Epidermal melanocyte (primary cell): ENCODE measurements at regions not wholly inside any gene's neighbourhood (a gene's known extent, or its start where the extent isn't known, plus 50 kb on each side); places are given as distances from the start of the nearest gene placed in this dataset.
"Not testable (repeated sequence)": the region's sequence is repeated elsewhere in the genome, so short reads cannot be mapped to it uniquely, and the experiment has no call there.

Experiments used
- DNase-seq: peaks from one replicate; pipeline ENCODE4 v3.0.0; 2011; ENCODE audit warnings: low spot score; ENCODE audit not compliant: insufficient read length

DNA sequence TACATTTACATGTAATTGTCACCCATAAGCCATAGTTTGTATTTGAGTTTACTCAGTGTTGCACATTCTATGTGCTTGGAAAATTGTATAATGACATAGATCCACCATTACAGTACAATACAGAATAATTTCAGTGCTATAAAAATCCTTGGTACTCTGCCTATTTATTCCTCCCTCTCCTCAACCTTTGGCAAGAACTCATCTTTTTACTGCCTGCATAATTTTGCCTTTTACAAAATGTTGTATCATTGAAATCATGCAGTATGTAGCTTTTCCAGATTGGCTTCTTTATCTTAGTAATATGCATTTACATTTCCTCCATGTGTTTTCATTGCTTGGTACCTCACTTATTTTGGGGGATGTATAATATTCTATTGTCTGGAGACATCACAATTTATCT is 786.9 kb upstream of the SEMA6D start:
- DNase-seq = no peak

DNA sequence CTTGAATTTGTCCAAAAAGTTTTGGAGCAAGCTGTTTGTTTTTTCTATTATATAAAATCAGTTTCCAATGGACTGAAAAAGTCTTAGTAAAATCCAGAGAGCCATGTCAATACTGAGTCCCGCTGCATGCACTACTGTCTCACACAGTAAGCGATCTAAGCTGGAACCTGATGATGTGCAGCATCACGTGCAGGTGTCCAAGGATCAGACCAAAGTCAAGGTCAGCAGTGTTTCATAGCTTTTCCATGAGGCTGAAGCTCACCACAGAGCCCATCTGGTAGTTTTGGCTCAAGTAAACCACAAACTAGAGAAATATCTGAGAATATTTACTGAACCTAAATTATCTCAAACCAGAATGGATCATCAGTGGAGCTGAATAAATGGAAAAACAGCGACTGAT is 784.0 kb upstream of the SEMA6D start:
- DNase-seq = no peak

DNA sequence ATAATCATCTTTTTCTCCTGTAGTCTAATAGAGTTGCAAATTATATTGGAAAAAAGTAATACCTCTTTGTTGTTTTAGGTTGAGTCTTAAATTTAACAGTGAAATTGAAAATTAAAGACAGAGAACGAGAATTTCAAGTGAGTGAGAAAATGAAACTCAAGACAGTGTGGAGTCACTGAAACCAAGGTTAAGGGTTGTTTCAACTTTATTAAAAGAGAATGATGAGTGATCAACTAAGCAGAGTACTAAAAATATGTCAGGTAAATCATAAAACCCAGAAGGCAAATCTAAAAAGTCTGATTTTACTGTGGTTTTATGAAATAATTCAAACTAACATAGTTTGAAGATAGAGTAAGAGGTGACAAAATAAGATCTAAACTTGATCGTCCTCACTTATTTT is 782.5 kb upstream of the SEMA6D start:
- no peak for DNase-seq

DNA sequence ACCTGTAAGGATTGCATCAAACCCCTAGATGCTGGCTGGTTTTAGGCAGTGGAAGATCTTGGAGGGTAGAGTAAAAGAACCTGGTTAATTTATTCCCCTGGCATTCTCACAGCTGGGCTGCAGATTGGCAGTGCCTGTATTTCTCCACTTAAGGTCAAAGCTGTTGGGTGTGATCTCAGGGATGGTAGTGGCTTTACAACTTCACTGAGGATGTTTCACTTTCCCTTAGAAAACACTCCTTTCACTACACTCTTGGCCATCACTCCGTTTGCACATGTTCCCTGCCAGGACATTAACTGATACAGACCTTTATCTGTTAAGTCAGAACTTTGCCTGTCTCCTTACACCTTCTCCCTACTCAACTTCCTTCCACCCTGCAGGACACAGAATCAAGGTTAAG is 779.1 kb upstream of the SEMA6D start:
- no peak for DNase-seq

DNA sequence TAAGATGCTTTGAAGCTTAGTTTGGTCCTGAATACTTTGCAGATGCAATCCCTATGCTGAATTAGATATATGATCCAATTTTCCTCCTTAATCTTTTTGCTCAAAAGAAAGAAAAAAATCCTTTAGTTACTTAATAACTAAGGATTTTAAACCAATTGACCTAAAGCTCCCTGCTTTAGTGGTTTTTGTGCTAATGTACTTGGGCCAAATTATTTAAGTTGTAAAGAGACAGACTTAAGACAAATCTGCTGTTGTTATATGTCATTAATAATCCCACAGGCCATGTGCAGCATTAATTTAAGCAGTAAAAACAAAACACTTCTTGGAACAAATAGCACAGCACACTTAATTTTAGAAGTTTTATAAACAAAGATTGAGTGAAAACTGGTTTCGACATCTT is 776.1 kb upstream of the SEMA6D start:
- no peak for DNase-seq

DNA sequence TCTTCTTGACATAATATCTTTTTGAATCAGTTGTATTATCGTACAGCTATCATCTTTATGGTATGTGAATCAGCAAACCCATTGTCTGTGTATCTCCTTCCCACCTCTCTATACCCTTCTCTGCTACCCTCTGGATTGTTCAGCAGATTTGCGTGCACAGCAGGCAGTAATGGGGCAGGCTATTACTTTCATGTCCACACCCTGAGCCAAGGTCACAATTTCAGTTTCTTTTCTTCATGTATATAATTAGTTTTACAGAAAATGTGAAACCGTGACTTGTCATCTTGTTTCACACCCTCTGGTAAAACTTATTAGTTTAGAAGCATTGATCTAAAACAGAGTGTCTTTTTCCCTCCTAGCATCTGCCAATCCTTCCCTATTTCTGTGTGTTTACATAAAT is 770.4 kb upstream of the SEMA6D start:
- no peak for DNase-seq

DNA sequence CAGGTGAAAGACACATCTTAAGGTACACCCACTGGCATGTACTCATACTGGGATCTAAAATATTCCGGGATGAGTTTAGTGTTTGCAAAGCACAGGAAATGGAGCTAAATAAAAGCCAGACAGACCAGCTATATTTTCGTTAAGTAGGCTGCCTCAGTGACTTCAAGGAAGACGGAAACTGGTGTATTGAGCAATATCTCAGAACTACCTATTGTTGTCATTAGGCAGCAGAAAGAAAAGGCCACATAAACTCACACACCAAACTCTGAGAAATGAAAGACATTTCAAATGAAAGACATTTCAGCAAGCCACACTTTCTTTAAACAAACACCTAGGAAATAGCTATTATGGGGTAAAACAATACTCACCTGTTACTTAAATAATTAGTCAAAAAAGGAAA is 761.7 kb upstream of the SEMA6D start:
- no peak for DNase-seq

DNA sequence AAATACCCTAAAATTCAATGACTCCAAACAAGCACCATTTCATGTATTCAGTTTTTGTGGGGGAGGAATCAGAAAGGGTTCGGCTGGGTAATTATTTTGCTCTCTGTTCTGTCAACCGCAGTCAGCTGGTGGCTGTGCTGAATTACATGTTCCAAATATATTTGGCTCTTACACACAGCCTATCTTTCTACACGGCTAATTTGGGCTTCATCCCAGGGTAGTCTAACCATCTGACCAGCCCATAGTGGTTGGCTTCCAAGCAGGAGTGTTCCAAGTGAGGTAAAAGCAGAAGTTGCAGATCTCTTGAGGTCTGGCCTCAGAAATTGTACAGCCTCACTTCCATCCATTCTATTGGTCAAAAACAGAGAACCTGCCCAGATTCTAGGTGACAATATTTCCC is 760.8 kb upstream of the SEMA6D start:
- no peak for DNase-seq

DNA sequence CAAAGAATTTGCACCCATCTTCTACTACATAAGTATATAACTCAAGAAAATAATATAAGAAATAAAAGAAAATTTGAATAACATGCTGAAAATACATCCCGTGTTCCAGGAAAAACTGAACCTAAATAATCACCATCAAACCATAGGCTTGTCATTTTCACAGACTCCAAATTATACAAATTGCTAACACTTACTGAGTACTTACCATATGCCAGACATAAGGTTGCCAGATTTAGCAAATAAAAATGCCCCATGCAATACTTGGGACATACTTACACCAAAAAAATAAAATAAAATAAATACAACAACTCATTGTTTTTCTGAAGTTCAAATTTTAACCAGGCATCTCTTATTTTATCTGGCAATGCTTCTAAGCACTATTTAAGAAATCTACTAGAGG is 760.4 kb upstream of the SEMA6D start:
- DNase-seq = no peak

DNA sequence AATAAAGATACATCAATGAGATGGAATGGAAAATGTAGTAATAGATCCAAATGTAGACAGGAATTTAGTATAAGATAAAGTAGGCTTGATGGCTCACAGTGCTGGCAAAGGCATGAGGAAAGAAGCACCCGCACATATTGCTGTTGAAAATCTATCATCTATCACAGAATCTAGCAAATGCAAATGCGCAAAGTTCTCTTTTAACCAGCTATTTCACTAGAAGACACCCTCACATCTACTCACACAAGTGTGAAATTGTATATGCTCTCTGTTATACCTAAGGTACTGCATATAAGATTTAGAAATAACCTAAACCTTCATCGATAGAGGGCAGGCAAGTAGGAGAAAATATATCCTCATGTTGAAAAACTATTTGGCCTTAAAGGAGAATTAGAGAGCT is 756.7 kb upstream of the SEMA6D start:
- DNase-seq = no peak

DNA sequence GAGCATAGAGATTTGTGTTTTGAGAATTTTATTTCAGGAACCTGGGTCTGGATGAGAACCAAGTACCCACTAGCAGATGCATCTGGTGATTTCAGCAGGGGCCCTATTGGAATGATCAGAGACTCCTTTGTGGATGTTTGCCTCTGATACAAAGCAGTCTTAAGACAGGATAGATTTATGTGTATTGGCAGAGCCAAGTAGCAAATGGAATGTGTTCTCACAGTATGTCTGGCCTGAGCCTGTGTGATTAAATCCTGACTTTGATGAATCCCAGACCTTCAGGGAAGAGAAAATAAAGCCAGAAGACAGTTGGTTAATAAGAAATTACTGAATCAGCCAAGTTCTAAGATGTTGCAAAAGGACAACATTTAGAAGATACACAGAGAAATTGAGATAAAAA is 755.5 kb upstream of the SEMA6D start:
- peak; percentile 18 for DNase-seq

DNA sequence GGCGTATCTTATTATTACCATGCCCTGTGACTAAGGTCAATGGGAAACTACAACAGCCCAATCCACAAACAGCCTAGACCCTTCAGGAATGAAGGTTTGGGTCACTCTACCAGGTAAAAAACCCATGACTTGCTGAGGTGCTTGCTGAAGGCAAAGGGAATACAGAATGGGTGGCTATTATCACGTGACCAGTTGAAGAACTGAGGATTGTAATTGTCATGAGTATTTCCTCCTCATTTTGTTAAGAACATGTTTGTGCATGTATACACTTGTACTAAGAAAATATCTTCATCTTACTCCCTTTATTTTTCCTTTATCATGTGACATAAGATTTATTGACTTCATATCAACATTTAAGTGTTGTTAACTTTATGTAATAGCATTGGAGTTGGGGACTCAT is 729.2 kb upstream of the SEMA6D start:
- DNase-seq = not testable (repeated sequence)

DNA sequence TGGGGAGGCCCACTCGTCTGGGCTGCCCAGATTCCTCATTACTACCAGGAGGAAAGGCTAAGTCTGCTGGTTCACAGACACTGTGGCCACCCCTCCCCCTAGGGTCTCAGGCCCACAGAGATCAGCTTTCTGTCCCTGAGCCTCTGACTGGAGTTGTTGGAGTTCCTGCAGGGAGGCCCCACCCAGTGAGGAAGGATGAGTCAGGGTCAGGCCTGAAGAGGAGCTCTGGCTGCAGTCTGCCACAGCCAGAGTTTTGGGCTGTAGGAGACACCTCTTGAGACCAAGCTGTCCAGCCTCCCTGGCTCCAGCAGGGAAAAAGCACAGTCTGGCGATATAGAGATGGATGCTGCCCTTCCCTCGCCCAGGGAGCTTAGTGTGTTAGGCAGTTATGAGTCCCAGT is 720.9 kb upstream of the SEMA6D start:
- no peak for DNase-seq

DNA sequence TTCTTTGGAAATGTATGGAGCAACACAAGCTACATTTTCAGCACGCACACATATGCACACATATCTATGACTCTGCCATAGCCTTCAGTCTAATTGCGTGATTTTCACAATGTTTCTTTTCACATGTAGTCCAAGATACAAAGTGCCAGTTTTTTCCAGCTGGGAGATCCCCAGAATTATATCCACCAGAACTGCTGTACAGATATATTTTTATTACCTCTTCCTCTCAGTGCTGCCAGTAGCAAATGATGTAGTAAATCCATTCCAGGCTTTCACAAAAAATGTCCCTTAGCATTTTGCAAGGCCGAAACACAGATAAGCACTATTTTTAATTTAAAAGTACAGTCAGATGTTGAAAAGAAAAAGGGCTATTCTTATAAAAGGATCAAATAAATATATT is 719.8 kb upstream of the SEMA6D start:
- DNase-seq = no peak

DNA sequence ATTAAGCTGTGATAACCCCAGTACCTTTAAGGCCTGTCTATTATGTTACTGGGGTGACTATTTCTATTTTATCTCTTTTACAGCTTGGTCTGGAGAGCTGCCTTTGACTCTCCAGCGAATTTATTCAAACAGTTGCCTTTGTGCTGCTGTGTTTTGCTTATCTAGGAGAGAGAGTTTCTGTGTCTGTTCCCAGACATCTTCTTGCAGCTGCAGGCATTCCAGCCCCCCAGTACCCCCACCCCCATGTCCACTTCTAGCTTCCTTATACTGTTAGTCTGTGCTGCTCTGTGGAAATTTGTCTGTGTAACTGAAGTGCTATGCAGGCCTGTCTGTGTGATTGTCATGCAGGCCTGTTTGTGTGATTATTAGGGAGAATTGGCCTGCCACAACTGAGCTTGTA is 713.7 kb upstream of the SEMA6D start:
- DNase-seq = no peak

DNA sequence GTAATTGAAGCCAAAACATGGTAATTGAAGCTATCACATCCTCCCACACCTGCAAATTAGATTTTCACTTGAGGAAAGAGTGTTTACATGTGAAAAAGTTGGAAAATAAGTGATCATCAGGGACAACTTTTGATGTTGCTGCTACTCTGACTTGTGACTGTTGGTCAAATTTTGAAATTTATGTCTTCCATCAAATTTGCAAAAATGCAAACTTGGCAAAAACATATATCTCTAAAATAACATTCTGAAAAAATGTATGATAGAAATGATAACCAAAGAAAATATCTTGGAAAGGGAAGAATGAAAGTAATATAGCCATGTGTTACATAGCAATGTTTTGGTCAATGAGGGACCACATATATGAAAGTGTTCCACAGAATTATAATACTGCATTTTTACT is 703.9 kb upstream of the SEMA6D start:
- no peak for DNase-seq

DNA sequence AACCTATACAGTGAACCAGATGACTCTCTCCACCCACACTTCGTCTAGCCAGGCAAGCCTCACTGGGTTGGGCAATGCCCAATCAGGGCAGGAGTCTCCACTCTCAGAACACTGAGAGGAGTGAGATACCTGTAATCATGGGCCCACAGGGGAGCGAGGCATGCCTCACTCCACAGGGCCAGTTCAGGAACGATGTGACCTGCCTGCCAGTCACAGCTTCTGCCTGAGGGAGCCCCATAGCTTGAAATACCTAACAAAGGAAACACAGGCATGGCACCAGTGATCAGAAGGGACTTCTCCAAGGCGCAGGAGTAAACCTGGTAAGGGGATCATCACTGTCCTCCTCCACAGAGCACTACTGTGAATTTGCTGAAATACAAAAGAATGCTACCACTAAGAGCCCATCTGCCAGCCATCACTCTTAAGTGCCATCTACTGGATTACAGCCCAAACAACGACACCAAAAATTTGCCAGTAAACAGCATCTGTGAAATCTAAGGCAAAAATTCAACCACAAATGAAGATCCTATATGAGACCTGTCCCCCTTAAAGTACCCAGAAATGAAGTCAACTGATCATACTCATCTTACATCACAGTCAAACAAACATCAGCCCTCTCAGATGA is 689.9 kb upstream of the SEMA6D start:
- DNase-seq = no peak

DNA sequence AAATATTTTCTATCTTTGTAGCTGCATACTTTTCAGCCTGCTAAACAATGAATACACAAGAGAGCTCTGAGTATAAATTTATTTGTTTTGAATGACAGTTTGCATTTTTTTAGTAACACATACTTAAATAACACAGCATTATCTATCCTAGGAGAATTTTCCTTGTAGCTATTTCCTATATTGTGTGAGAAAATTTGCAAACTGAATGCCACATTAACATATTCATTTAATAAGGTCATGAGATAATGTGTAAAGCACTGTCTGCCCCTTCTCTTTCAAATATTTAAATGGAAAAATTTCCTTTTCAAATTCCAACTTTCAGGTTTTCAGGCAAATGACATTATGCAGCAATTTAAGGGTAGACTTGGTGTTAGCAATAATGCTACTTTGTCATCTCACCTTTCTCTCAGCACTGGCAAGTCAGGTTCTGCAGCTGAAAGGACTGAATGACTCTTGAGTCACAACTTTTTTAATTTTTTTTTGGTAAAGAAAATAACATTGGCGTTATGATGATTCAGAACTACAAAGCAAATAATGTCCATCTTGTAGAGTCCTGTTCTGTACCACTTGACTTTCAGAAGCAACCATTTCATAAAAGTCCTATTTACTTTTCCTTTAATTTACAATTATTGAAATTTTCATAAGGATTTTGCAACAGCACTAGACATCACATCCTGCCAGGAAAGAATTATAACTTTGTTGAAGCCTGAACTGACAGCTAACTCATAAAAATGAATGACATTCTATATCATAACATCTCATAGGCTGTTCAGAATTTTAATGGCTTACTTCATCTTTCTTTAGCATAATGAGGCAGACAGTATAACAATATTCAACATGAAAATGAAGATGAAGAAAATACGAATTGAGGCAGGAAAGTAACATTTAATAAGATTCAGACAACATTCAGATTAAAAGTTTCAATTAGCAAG is 681.6 kb upstream of the SEMA6D start:
- DNase-seq = no peak

DNA sequence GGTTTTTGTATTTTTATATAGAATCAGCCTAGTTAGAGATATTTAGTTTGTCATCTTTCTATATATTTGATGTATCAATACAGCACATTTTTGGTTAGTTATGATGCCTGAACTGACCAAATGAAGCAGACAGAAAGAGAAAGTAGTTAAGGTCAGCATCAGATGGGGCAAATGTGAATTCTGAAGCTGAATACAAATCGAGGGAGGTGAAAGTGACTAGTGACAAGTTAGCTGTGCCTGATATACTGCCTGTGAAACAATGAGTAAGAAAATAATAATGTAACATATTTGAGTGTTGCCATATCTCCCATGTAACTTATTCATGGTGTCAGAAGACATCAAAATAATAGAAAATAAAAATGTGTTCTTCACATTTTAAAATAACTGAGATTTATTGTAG is 680.3 kb upstream of the SEMA6D start:
- no peak for DNase-seq

DNA sequence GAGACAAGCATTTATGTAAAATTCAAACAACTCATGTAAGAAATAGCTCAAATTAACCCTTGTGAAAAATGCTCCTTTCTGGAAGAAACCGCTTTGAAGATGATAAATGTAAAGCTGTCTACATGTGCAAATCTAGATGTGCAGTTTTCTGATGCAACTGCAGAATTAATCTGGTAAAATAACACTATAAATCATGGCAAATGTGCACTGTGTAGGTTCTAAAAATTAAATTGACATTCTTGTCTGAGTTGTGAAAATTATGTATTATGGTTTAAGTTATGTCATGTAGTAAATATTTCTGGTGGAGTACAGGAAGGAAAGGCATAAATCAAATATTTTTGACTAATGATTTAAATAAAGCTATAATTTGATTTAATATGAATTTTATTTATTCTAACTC is 678.1 kb upstream of the SEMA6D start:
- no peak for DNase-seq

DNA sequence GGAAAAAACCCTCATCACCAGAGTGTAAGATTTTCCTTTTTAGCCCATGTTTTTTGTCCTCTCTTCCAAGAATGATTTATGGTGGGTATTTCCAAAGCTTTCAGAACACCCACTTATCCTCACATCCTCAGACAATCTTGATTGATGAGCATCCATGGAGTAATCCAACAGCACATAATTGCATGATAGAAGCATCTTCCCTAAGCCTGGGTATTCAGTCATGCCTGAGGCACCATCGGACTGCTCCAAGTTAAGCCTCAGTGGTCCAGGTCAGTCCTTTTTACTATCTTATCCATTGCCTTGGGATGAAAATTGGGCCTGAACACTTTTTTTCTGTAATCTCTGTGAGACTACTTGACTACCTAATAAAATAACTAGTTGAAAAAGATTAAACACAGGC is 676.0 kb upstream of the SEMA6D start:
- DNase-seq = no peak

DNA sequence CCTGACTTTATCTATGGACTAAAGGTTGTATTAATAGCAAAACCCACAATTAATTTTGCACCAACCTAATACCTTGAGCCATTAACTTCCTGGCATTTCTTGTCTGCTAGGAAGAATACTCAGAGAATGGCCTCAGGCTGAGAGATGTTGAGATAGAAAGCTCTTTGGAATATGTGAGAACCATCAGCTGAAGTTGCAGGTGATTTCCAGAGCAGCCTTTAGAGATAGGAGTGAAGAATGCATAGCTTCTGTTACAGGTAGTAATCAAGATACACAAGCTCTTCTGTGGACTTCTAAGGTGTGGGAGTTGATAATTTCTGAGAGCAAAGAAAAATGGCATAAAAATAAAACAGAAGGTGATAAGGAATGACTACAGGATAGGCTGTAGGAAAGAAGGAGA is 669.3 kb upstream of the SEMA6D start:
- not testable (repeated sequence) for DNase-seq

DNA sequence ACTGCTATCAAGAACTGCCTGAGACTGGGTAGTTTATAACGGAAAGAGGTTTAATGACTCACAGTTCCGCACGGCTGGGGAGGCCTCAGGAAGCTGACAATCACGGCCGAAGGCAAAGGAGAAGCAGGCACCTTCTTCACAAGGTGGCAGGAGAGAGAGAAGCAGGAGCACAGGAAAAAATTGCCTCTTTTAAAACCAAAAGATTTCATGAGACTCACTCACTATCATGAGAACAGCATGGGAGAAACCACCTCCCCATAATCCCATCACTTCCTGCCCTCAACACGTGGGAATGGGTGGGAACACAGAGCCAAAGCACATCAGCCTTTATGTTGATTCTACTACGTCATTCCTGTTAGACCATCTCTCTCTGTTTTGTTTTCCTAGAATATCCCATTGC is 650.9 kb upstream of the SEMA6D start:
- DNase-seq = no peak
